Spleen (tissue), 11 donors: ENCODE measurements at regions not wholly inside any gene's neighbourhood (a gene's known extent, or its start where the extent isn't known, plus 50 kb on each side); places are given as distances from the start of the nearest gene placed in this dataset.

Source experiments
- DNase-seq: peaks from one replicate; pipeline ENCODE4 v3.0.0-alpha.2; 2020
- H3K27ac ChIP-seq, 8 donors: fragments of 200-600 bp; sonication (generic) in 7 of 8; 1 replicate in 4 of 8; 2 replicates in 4 of 8; pipeline versions ENCODE4 v1.5.0 to v1.8.0; 2016 to 2021; ENCODE audit warnings: inconsistent platforms in 4 of 8, mild to moderate bottlenecking in 4 of 8, moderate library complexity in 1 of 8
- H3K27me3 ChIP-seq, 7 donors: fragments of 200-600 bp; sonication (generic) in 6 of 7; replicated peaks in 1 of 7; 1 replicate in 4 of 7; 2 replicates in 3 of 7; pipeline versions ENCODE4 v1.5.0 to v1.8.0; 2016 to 2021; ENCODE audit warnings: inconsistent platforms in 3 of 7, mild to moderate bottlenecking in 1 of 7
- H3K36me3 ChIP-seq, 6 donors: fragments of 200-600 bp; sonication (generic) in 5 of 6; 1 replicate in 4 of 6; 2 replicates in 2 of 6; pipeline versions ENCODE4 v1.5.0 to v1.8.0; 2016 to 2021; ENCODE audit warnings: inconsistent platforms in 2 of 6
- H3K4me1 ChIP-seq, 6 donors: fragments of 200-600 bp; sonication (generic) in 5 of 6; 1 replicate in 3 of 6; 2 replicates in 3 of 6; pipeline versions ENCODE4 v1.5.0 to v1.8.0; 2016 to 2021; ENCODE audit warnings: inconsistent platforms in 3 of 6
- H3K4me3 ChIP-seq, 8 donors: fragments of 200-600 bp; sonication (generic) in 7 of 8; 1 replicate in 4 of 8; 2 replicates in 4 of 8; pipeline versions ENCODE4 v1.5.0 to v1.8.0; 2016 to 2021; ENCODE audit warnings: inconsistent platforms in 4 of 8, mild to moderate bottlenecking in 4 of 8, moderate library complexity in 2 of 8
- H3K9me3 ChIP-seq, 8 donors: fragments of 200-600 bp; sonication (generic) in 7 of 8; 1 replicate in 4 of 8; 2 replicates in 4 of 8; pipeline versions ENCODE4 v1.5.0 to v1.8.0; 2016 to 2021; ENCODE audit warnings: inconsistent platforms in 4 of 8
- CTCF ChIP-seq, 11 experiments: fragments of 200-600 bp in 7 of 11; fragments of 450-650 bp in 4 of 11; sonication (generic) in 4 of 11; IDR thresholded peaks in 8 of 11; conservative IDR thresholded peaks in 3 of 11; 1 replicate in 7 of 11; 2 replicates in 4 of 11; pipeline versions ENCODE4 v1.4.0 to v1.8.0; 2016 to 2021; ENCODE audit warnings: antibody characterized with exemption in 11 of 11, inconsistent platforms in 4 of 11, mild to moderate bottlenecking in 1 of 11
- POLR2A ChIP-seq, 3 donors: fragments of 450-650 bp; IDR thresholded peaks; one replicate each; pipeline ENCODE4 v1.5.1; 2017; ENCODE audit warnings: antibody characterized with exemption in 3 of 3, mild to moderate bottlenecking in 1 of 3
- POLR2AphosphoS5 ChIP-seq, 3 donors: sonication (generic); formaldehyde crosslinking; IDR thresholded peaks; one replicate each; pipeline ENCODE4 v1.5.1; 2017; ENCODE audit warnings: antibody characterized with exemption in 3 of 3
- WGBS, 5 donors: extraction: QIAGEN DNeasy Blood & Tissue Kit in 3 of 5; methylation state at CpG; one replicate each; pipeline versions ENCODE4 v1.1.5 to v1.1.7; 2013 to 2018; 5-methylcytosine and 5-hydroxymethylcytosine counted together
- intact Hi-C: fragments of 100-400 bp; cut with DNase I; formaldehyde crosslinking; loops from one replicate; pipeline ENCODE4 v1.15.0; 2023; ENCODE audit warnings: low total_unique reads
- donor health status: healthy with polysubstance abuse.
- donor health status: DM: no; HTN: no; CAD: no; lungs with moderate emphysema.
- donor health status: DM: no; HTN: no; CAD: no.
- donor health status: Bipolar disorder and iron deficiency.
- donor health status: healthy.
- donor health status: DM: no; HTN: no; CAD: no.
- donor health status: DM: yes; HTN: yes; CAD: no.

- no peak overlapping the region for H3K27ac ChIP-seq
- TF ChIP-seq POLR2A (IDR thresholded peaks at IDR 0.05) (no peak), POLR2AphosphoS5 (IDR thresholded peaks at IDR 0.05) (no peak)
- no peaks in the 10 kb centered on the region for H3K36me3 ChIP-seq
- H3K9me3 ChIP-seq, result peaks cover 0 to 25% (median 5%) of the 10 kb centered on the region in 8 donors
- no peaks in the 10 kb centered on the region for H3K27me3 ChIP-seq
- intact Hi-C loops, result no loop called here
- no peaks in the 10 kb centered on the region for H3K4me1 ChIP-seq
- H3K4me3 ChIP-seq, result no peak overlapping the region
- DNase-seq, result no peak
Measured at GRCh38 chr13:81721400-81721799, 1380.5 kb upstream of the SPRY2 start.

GRCh38 chr13:81714513-81714912, 1373.6 kb upstream of the SPRY2 start:
- no peak overlapping the region for H3K4me3 ChIP-seq
- no peaks in the 10 kb centered on the region for H3K27me3 ChIP-seq
- WGBS, 5 donors, result 77 to 92% (median 90%) methylated on average over 3 of the region's 3 CpGs

GRCh38 chr13:81713201-81713600, 1372.3 kb upstream of the SPRY2 start:
- H3K27ac ChIP-seq, result no peak overlapping the region
- WGBS, 5 donors, result 77 to 95% (median 80%) methylated on average over 1 to 2 of the region's 2 CpGs
- peaks cover 0 to 33% (median 5%) of the 10 kb centered on the region in 8 donors for H3K9me3 ChIP-seq
- H3K4me3 ChIP-seq, result no peak overlapping the region
- TF ChIP-seq POLR2A (IDR thresholded peaks at IDR 0.05), result no peak
- no peak for TF ChIP-seq CTCF (IDR thresholded peaks at IDR 0.05 in 8 of 11, conservative IDR thresholded peaks at IDR 0.05 in 3 of 11)
- no peak for TF ChIP-seq POLR2AphosphoS5 (IDR thresholded peaks at IDR 0.05)
- DNase-seq, result no peak
- intact Hi-C loops, result no loop called here
- no peaks in the 10 kb centered on the region for H3K4me1 ChIP-seq
- no peaks in the 10 kb centered on the region for H3K36me3 ChIP-seq
- H3K27me3 ChIP-seq, result no peaks in the 10 kb centered on the region

More at GRCh38 chr13:81714513-81714912, 1373.6 kb upstream of the SPRY2 start:
- intact Hi-C loops, result no loop called here
- TF ChIP-seq POLR2A (IDR thresholded peaks at IDR 0.05) (no peak), POLR2AphosphoS5 (IDR thresholded peaks at IDR 0.05) (no peak), CTCF (IDR thresholded peaks at IDR 0.05 in 8 of 11, conservative IDR thresholded peaks at IDR 0.05 in 3 of 11) (no peak)
- H3K4me1 ChIP-seq, result no peaks in the 10 kb centered on the region
- no peaks in the 10 kb centered on the region for H3K36me3 ChIP-seq
- DNase-seq, result no peak
- peaks cover 0 to 24% (median 3%) of the 10 kb centered on the region in 8 donors for H3K9me3 ChIP-seq
- no peak overlapping the region for H3K27ac ChIP-seq

- Histone ChIP-seq H3K27ac (no peak overlapping the region), H3K27me3 (no peaks in the 10 kb centered on the region), H3K9me3 (peaks cover 0 to 40% (median 20%) of the 10 kb centered on the region in 8 donors), H3K36me3 (no peaks in the 10 kb centered on the region), H3K4me3 (no peak overlapping the region), H3K4me1 (no peaks in the 10 kb centered on the region)
- no peak for DNase-seq
- no peak for TF ChIP-seq POLR2A (IDR thresholded peaks at IDR 0.05)
- no peak for TF ChIP-seq CTCF (IDR thresholded peaks at IDR 0.05 in 8 of 11, conservative IDR thresholded peaks at IDR 0.05 in 3 of 11)
- TF ChIP-seq POLR2AphosphoS5 (IDR thresholded peaks at IDR 0.05), result no peak
- intact Hi-C loops, result no loop called here
- 76 to 88% (median 81%) methylated on average over 4 of the region's 4 CpGs for WGBS, 5 donors
Measured at GRCh38 chr13:81697826-81698225, 1356.9 kb upstream of the SPRY2 start.

- Histone ChIP-seq H3K4me3 (no peak overlapping the region), H3K36me3 (no peaks in the 10 kb centered on the region), H3K9me3 (peaks cover 0 to 10% (median 0%) of the 10 kb centered on the region in 8 donors), H3K27ac (no peak overlapping the region), H3K4me1 (no peaks in the 10 kb centered on the region), H3K27me3 (no peaks in the 10 kb centered on the region)
- 49 to 58% (median 50%) methylated on average over 2 of the region's 2 CpGs for WGBS, 5 donors
- intact Hi-C loops, result no loop called here
- no peak for DNase-seq
- TF ChIP-seq CTCF (IDR thresholded peaks at IDR 0.05 in 8 of 11, conservative IDR thresholded peaks at IDR 0.05 in 3 of 11), result no peak
- TF ChIP-seq POLR2AphosphoS5 (IDR thresholded peaks at IDR 0.05), result no peak
- TF ChIP-seq POLR2A (IDR thresholded peaks at IDR 0.05), result no peak
Measured at GRCh38 chr13:81686877-81687276, 1346.0 kb upstream of the SPRY2 start.
